IPS-18a (cell line): ENCODE measurements at regions not wholly inside any gene's neighbourhood (a gene's known extent, or its start where the extent isn't known, plus 50 kb on each side); places are given as distances from the start of the nearest gene placed in this dataset.
"Not testable (repeated sequence)": the region's sequence is repeated elsewhere in the genome, so short reads cannot be mapped to it uniquely, and the experiment has no call there.

Experiments used
- H3K27ac ChIP-seq: one replicate; pipeline ENCODE4 v1.5.1; 2013; ENCODE audit warnings: low read length
- H3K27me3 ChIP-seq: one replicate; pipeline ENCODE4 v1.6.1; 2013; ENCODE audit warnings: mild to moderate bottlenecking, low read length; ENCODE audit not compliant: control insufficient read depth, insufficient read depth
- H3K36me3 ChIP-seq: one replicate; pipeline ENCODE4 v1.6.1; 2013; ENCODE audit warnings: low read depth, low read length; ENCODE audit not compliant: control insufficient read depth
- H3K4me1 ChIP-seq: one replicate; pipeline ENCODE4 v1.6.1; 2013; ENCODE audit warnings: low read depth, low read length; ENCODE audit not compliant: control insufficient read depth
- H3K4me3 ChIP-seq: one replicate; pipeline ENCODE4 v1.5.1; 2013; ENCODE audit warnings: low read length
- H3K9ac ChIP-seq: one replicate; pipeline ENCODE4 v1.6.1; 2013; ENCODE audit warnings: mild to moderate bottlenecking, low read length, moderate library complexity
- H3K9me3 ChIP-seq: one replicate; pipeline ENCODE4 v1.6.1; 2013; ENCODE audit warnings: low read depth, low read length; ENCODE audit not compliant: control insufficient read depth

DNA sequence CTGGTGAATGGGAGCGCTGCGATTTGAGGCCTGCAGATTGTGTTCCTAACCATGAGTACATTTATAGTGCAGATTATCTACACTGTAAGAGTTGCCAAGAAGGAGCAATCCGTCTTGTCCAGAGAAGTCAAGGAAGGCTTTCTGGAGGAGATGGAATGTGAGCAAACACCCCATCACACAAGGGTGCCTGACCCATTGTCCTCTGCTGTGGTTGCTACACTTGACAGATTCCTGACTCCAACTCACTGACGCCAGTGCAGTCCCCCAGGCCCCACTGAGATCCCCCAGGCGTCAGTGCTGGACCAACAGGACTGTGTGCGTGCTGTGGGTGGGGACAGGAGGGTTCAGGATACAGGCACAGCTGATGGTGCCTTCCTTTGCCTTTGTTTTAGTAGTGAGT, 135.9 kb upstream of the TPM1 start:
- H3K27me3 ChIP-seq, result no peaks in the 10 kb centered on the region
- no peak overlapping the region for H3K27ac ChIP-seq
- H3K4me3 ChIP-seq, result no peak overlapping the region
- no peaks in the 10 kb centered on the region for H3K9me3 ChIP-seq
- peaks cover 14% of the 10 kb centered on the region for H3K4me1 ChIP-seq
- H3K36me3 ChIP-seq, result no peaks in the 10 kb centered on the region
- H3K9ac ChIP-seq, result no peak overlapping the region

DNA sequence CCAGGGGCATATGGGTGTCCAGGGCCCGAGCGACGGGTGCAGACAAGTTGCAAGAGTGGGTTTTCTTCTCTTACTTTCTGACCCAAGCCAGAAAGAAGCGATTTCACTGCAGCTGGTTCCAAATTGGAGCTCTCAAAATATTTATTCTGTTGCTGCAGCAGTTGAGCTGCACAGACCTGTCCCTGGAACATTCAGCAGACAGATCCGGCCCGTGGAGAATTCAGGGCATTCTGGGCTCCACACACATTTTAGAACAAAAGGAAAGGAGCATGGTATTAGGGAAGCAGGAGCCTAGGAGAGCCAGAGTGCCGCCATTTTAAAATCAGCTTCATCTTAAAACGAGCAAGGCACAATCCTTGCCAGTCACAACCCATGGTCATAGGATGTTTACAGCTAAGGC, 135.3 kb upstream of the TPM1 start:
- H3K36me3 ChIP-seq, result no peaks in the 10 kb centered on the region
- H3K9ac ChIP-seq, result no peak overlapping the region
- H3K9me3 ChIP-seq, result no peaks in the 10 kb centered on the region
- H3K27ac ChIP-seq, result no peak overlapping the region
- H3K4me3 ChIP-seq, result no peak overlapping the region
- H3K4me1 ChIP-seq, result peaks cover 9% of the 10 kb centered on the region
- H3K27me3 ChIP-seq, result no peaks in the 10 kb centered on the region

DNA sequence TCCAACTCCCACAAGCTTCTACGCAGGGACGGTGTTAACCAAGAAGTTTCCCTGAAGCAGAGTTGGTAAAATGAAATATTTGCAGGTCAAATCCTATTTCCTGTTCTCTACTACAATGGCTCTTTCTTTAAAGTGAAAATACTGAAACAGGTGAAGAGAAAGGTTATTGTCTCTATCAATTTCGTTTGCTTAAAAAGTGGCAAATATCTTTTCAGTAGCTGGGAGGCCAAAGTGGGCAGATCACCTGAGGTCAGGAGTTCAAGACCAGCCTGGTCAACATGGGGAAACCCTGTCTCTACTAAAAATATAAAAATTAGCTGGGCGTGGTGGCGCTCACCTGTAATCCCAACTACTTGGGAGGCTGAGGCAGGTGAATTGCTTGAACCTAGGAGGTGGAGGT, 134.2 kb upstream of the TPM1 start:
- H3K36me3 ChIP-seq, H3K27me3 ChIP-seq, H3K27ac ChIP-seq, H3K9ac ChIP-seq, H3K4me1 ChIP-seq, H3K4me3 ChIP-seq, H3K9me3 ChIP-seq: not testable (repeated sequence)

DNA sequence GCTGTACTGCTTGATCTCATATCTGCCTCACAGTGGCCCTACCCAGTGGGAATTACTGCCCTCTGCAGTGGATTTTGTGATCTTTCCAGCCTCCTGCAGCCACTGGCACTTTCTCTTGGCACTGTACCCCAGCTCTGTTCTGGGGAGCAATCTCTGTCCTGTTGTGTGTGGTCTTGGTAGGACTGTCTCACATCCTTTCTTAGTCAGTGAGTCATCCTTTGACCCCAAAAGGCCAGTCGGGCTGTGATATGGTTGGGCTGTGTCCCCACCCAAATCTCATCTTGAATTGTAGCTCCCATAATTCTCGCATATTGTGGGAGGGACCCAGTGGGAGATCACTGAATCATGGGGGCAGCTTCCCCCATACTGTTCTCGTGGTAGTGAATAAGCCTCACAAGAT, 133.3 kb upstream of the TPM1 start:
- Histone ChIP-seq H3K36me3 (no peaks in the 10 kb centered on the region), H3K9me3 (no peaks in the 10 kb centered on the region), H3K27ac (no peak overlapping the region), H3K9ac (no peak overlapping the region), H3K4me1 (peaks cover 8% of the 10 kb centered on the region), H3K4me3 (no peak overlapping the region), H3K27me3 (no peaks in the 10 kb centered on the region)

DNA sequence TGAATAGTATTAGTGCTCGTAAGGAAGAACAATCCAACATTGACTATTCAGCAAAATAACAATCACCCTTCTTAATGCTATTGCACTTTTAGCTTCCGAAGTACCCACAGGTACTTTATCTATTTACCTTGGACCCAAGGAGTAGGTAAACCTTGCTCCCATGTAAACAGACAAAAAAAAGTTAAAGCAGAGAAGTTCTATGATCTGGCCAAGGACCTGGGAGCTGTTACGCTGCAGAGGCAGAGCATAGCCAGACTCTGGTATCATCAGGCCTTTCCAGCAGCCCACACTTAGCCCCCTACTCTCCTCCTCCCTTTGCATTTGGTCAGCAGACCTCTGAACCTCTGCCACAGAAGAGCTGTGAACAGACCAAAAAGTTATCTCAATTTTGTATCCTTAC, 130.3 kb upstream of the TPM1 start:
- Histone ChIP-seq H3K9me3 (no peaks in the 10 kb centered on the region), H3K27me3 (no peaks in the 10 kb centered on the region), H3K36me3 (no peaks in the 10 kb centered on the region), H3K9ac (no peak overlapping the region), H3K27ac (no peak overlapping the region), H3K4me3 (no peak overlapping the region), H3K4me1 (peaks cover 19% of the 10 kb centered on the region)

- H3K4me3 ChIP-seq, result no peak overlapping the region
- H3K9me3 ChIP-seq, result no peaks in the 10 kb centered on the region
- peaks cover 19% of the 10 kb centered on the region for H3K4me1 ChIP-seq
- no peak overlapping the region for H3K9ac ChIP-seq
- no peak overlapping the region for H3K27ac ChIP-seq
- no peaks in the 10 kb centered on the region for H3K27me3 ChIP-seq
- H3K36me3 ChIP-seq, result no peaks in the 10 kb centered on the region
These were observed 129.7 kb upstream of the TPM1 start for GRCh38 chr15:62912808-62913207.

DNA sequence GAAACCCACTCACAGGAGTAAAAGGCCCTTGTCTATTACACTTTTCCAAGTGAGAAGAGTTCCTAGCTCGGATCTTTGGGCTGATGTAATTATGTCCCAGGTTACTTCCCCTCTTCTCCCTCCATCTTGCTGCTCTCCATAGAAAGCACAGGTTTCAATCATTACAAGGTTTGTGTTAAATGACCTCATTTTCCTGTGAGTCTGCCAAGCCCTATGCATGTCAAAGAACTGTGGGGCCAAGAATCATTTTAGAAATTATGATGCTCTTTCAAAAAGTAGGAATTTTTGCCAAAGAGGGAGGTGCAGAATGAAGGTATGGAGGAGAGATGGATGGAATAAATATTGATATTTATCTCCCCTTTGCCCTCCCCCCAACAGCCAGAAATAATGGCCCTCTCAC, 129.3 kb upstream of the TPM1 start:
- H3K27ac ChIP-seq, result no peak overlapping the region
- no peaks in the 10 kb centered on the region for H3K9me3 ChIP-seq
- H3K36me3 ChIP-seq, result no peaks in the 10 kb centered on the region
- H3K4me1 ChIP-seq, result peaks cover 19% of the 10 kb centered on the region
- H3K9ac ChIP-seq, result no peak overlapping the region
- no peak overlapping the region for H3K4me3 ChIP-seq
- no peaks in the 10 kb centered on the region for H3K27me3 ChIP-seq

- H3K36me3 ChIP-seq, result no peaks in the 10 kb centered on the region
- no peaks in the 10 kb centered on the region for H3K9me3 ChIP-seq
- H3K27me3 ChIP-seq, result no peaks in the 10 kb centered on the region
- H3K9ac ChIP-seq, result no peak overlapping the region
- no peak overlapping the region for H3K4me3 ChIP-seq
- peaks cover 19% of the 10 kb centered on the region for H3K4me1 ChIP-seq
- no peak overlapping the region for H3K27ac ChIP-seq
These were observed 128.0 kb upstream of the TPM1 start for GRCh38 chr15:62914461-62915079.

GRCh38 chr15:62920682-62921502, 121.7 kb upstream of the TPM1 start:
- Histone ChIP-seq H3K9me3 (no peaks in the 10 kb centered on the region), H3K4me1 (peaks cover 2% of the 10 kb centered on the region), H3K27ac (no peak overlapping the region)

DNA sequence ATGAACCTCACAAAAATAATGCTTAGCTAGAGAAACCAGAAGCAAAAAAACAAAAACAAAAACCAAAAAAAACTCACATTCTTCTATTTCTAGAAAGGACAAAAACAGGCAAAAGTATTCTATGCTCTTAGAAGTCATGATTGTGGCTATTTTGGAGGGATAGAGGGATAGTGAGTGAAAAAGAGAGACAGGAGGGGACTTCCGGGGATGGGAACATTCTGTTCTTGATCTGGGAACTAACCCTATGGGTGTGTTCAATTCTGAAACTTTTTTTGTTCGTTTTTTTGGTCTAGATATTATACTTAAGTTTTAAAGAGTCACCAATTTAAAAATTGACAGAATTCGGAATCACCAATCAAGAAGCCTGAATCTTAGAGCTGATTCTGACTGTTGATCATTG, 120.0 kb upstream of the TPM1 start:
- Histone ChIP-seq H3K36me3 (no peaks in the 10 kb centered on the region), H3K4me1 (no peaks in the 10 kb centered on the region), H3K4me3 (no peak overlapping the region), H3K9ac (no peak overlapping the region), H3K27me3 (no peaks in the 10 kb centered on the region), H3K27ac (no peak overlapping the region), H3K9me3 (no peaks in the 10 kb centered on the region)

More at GRCh38 chr15:62920682-62921502, 121.7 kb upstream of the TPM1 start:
- Histone ChIP-seq H3K4me3 (no peak overlapping the region), H3K9ac (no peak overlapping the region), H3K36me3 (no peaks in the 10 kb centered on the region), H3K27me3 (no peaks in the 10 kb centered on the region)

GRCh38 chr15:62925875-62926274, 116.7 kb upstream of the TPM1 start:
- Histone ChIP-seq H3K27ac (no peak overlapping the region), H3K9ac (no peak overlapping the region), H3K4me1 (no peaks in the 10 kb centered on the region), H3K27me3 (no peaks in the 10 kb centered on the region), H3K9me3 (no peaks in the 10 kb centered on the region), H3K36me3 (no peaks in the 10 kb centered on the region), H3K4me3 (no peak overlapping the region)

GRCh38 chr15:62927196-62927595, 115.4 kb upstream of the TPM1 start:
- H3K4me3 ChIP-seq, result no peak overlapping the region
- H3K36me3 ChIP-seq, result no peaks in the 10 kb centered on the region
- H3K9ac ChIP-seq, result no peak overlapping the region
- H3K9me3 ChIP-seq, result no peaks in the 10 kb centered on the region
- H3K4me1 ChIP-seq, result no peaks in the 10 kb centered on the region
- H3K27ac ChIP-seq, result no peak overlapping the region
- no peaks in the 10 kb centered on the region for H3K27me3 ChIP-seq
